Naive thymus-derived CD4-positive, alpha-beta T cell (primary cell): ENCODE measurements at regions not wholly inside any gene's neighbourhood (a gene's known extent, or its start where the extent isn't known, plus 50 kb on each side); places are given as distances from the start of the nearest gene placed in this dataset.

ENCODE experiments used
- ATAC-seq: fragments of 150-1000 bp; cut with Tn5 transposase; 2 replicates; pipeline ENCODE4 v1.10.0; 2021; ENCODE audit warnings: mild to moderate bottlenecking, moderate library complexity
- CTCF ChIA-PET: fragments of 350-600 bp; sonication (Branson Sonifier 250); formaldehyde crosslinking; loops from one replicate; lab custom pipeline; 2021; ENCODE audit warnings: antibody characterized with exemption; lab: Charles Lee
- POLR2A ChIA-PET: fragments of 350-600 bp; sonication (Branson Sonifier 250); formaldehyde crosslinking; loops from one replicate; lab custom pipeline; 2021; ENCODE audit warnings: antibody characterized with exemption, inconsistent platforms; lab: Charles Lee
- DNase-seq, 9 donors: peaks; one replicate each; pipeline versions ENCODE4 v3.0.0 to v3.0.0-alpha.2; 2020 to 2022; ENCODE audit warnings: mixed read lengths in 1 of 9
- H3K27ac ChIP-seq: one replicate; pipeline ENCODE4 v1.7.0; 2013; ENCODE audit warnings: mild to moderate bottlenecking, low read depth, low read length, moderate library complexity
- H3K27me3 ChIP-seq, 2 donors: one replicate each; pipeline ENCODE4 v1.7.0; 2013; ENCODE audit warnings: low read length in 2 of 2, mild to moderate bottlenecking in 2 of 2, moderate library complexity in 2 of 2; ENCODE audit not compliant: control insufficient read depth in 2 of 2, insufficient read depth in 2 of 2
- H3K36me3 ChIP-seq, 3 experiments: 1 replicate in 2 of 3; 2 replicates in 1 of 3; pipeline ENCODE4 v1.7.0; 2013; ENCODE audit warnings: low read length in 3 of 3, mild to moderate bottlenecking in 3 of 3, moderate library complexity in 1 of 3; ENCODE audit not compliant: insufficient read depth in 3 of 3, control insufficient read depth in 2 of 3
- H3K4me1 ChIP-seq, 2 donors: one replicate each; pipeline ENCODE4 v1.7.0; 2013; ENCODE audit warnings: low read length in 2 of 2, mild to moderate bottlenecking in 2 of 2, moderate library complexity in 1 of 2; ENCODE audit not compliant: control insufficient read depth in 2 of 2, insufficient read depth in 2 of 2
- H3K4me3 ChIP-seq: 2 replicates; pipeline ENCODE4 v1.7.0; 2013; ENCODE audit warnings: mild to moderate bottlenecking, low read length
- H3K9me3 ChIP-seq, 3 experiments: 1 replicate in 2 of 3; 2 replicates in 1 of 3; pipeline ENCODE4 v1.7.0; 2013; ENCODE audit warnings: low read length in 3 of 3; ENCODE audit not compliant: control insufficient read depth in 2 of 3
- H3K27ac Mint-ChIP-seq, 9 donors: one replicate each; pipeline ENCODE4 v1.8.0; 2020 to 2022; ENCODE audit warnings: mixed read lengths in 9 of 9, mild to moderate bottlenecking in 8 of 9, moderate library complexity in 5 of 9, inconsistent platforms in 2 of 9
- H3K27me3 Mint-ChIP-seq, 5 donors: one replicate each; pipeline ENCODE4 v1.8.0; 2021 to 2022; ENCODE audit warnings: mixed read lengths in 5 of 5, mild to moderate bottlenecking in 1 of 5
- H3K36me3 Mint-ChIP-seq, 5 donors: one replicate each; pipeline ENCODE4 v1.8.0; 2020 to 2022; ENCODE audit warnings: mixed read lengths in 5 of 5, mild to moderate bottlenecking in 3 of 5, inconsistent platforms in 1 of 5
- H3K4me1 Mint-ChIP-seq, 7 donors: one replicate each; pipeline ENCODE4 v1.8.0; 2020 to 2022; ENCODE audit warnings: mixed read lengths in 7 of 7, mild to moderate bottlenecking in 3 of 7, inconsistent platforms in 1 of 7
- H3K4me3 Mint-ChIP-seq, 10 donors: one replicate each; pipeline ENCODE4 v1.8.0; 2020 to 2022; ENCODE audit warnings: mild to moderate bottlenecking in 10 of 10, mixed read lengths in 10 of 10, moderate library complexity in 6 of 10, inconsistent platforms in 2 of 10
- H3K9me3 Mint-ChIP-seq, 11 donors: one replicate each; pipeline ENCODE4 v1.8.0; 2020 to 2022; ENCODE audit warnings: mixed read lengths in 11 of 11, mild to moderate bottlenecking in 4 of 11, inconsistent platforms in 1 of 11, moderate library complexity in 1 of 11
- intact Hi-C, 2 donors: fragments of 100-400 bp; cut with micrococcal nuclease; formaldehyde crosslinking; loops; one replicate each; pipeline ENCODE4 v1.15.1; 2023

GRCh38 chr3:81274671-81275070, 486.8 kb downstream of the GBE1 start:
- DNase-seq: no peak
- H3K27me3 Mint-ChIP-seq: no peaks in the 10 kb centered on the region
- POLR2A ChIA-PET: no interaction called here
- H3K4me1 Mint-ChIP-seq: no peaks in the 10 kb centered on the region
- no peak overlapping the region for H3K4me3 ChIP-seq
- no peaks in the 10 kb centered on the region for H3K9me3 ChIP-seq
- no peak overlapping the region for H3K27ac ChIP-seq
- no peaks in the 10 kb centered on the region for H3K36me3 Mint-ChIP-seq
- intact Hi-C loops: no loop called here
- ATAC-seq: no peak
- H3K9me3 Mint-ChIP-seq: peaks cover 0 to 15% (median 2%) of the 10 kb centered on the region in 11 donors
- no peak overlapping the region for H3K4me3 Mint-ChIP-seq
- CTCF ChIA-PET: no interaction called here
- no peaks in the 10 kb centered on the region for H3K27me3 ChIP-seq
- no peaks in the 10 kb centered on the region for H3K36me3 ChIP-seq
- no peaks in the 10 kb centered on the region for H3K4me1 ChIP-seq
- no peak overlapping the region for H3K27ac Mint-ChIP-seq

GRCh38 chr3:81270603-81271379, 490.7 kb downstream of the GBE1 start:
- Mint-ChIP-seq H3K27me3 (no peaks in the 10 kb centered on the region), H3K27ac (no peak overlapping the region), H3K4me1 (no peaks in the 10 kb centered on the region), H3K36me3 (no peaks in the 10 kb centered on the region), H3K9me3 (peaks cover 0 to 13% (median 2%) of the 10 kb centered on the region in 11 donors), H3K4me3 (no peak overlapping the region)
- intact Hi-C loops: no loop called here
- no peaks in the 10 kb centered on the region for H3K27me3 ChIP-seq
- H3K27ac ChIP-seq: no peak overlapping the region
- no peak for ATAC-seq
- no peaks in the 10 kb centered on the region for H3K4me1 ChIP-seq
- no peak for DNase-seq
- H3K36me3 ChIP-seq: no peaks in the 10 kb centered on the region
- no peak overlapping the region for H3K4me3 ChIP-seq
- H3K9me3 ChIP-seq: no peaks in the 10 kb centered on the region
- ChIA-PET CTCF (interaction anchor here (1.2 kb wide), 1 partner anchor 13 kb away, joined by 3 read pairs; no protein-coding TSS in a partner anchor), POLR2A (no interaction called here)

GRCh38 chr3:81268526-81268925, 492.9 kb downstream of the GBE1 start:
- DNase-seq (no peak), ATAC-seq (no peak)
- Mint-ChIP-seq H3K27me3 (no peaks in the 10 kb centered on the region), H3K4me1 (no peaks in the 10 kb centered on the region), H3K27ac (no peak overlapping the region), H3K4me3 (no peak overlapping the region), H3K36me3 (no peaks in the 10 kb centered on the region), H3K9me3 (peaks cover 0 to 8% (median 0%) of the 10 kb centered on the region in 11 donors)
- ChIA-PET CTCF (no interaction called here), POLR2A (no interaction called here)
- Histone ChIP-seq H3K27ac (no peak overlapping the region), H3K27me3 (no peaks in the 10 kb centered on the region), H3K4me1 (no peaks in the 10 kb centered on the region), H3K36me3 (no peaks in the 10 kb centered on the region), H3K4me3 (no peak overlapping the region), H3K9me3 (no peaks in the 10 kb centered on the region)
- intact Hi-C loops: no loop called here

GRCh38 chr3:81261996-81262395, 499.4 kb downstream of the GBE1 start:
- no peaks in the 10 kb centered on the region for H3K4me1 Mint-ChIP-seq
- intact Hi-C loops: no loop called here
- Histone ChIP-seq H3K27ac (no peak overlapping the region), H3K4me3 (no peak overlapping the region), H3K9me3 (no peaks in the 10 kb centered on the region), H3K36me3 (no peaks in the 10 kb centered on the region), H3K4me1 (no peaks in the 10 kb centered on the region), H3K27me3 (no peaks in the 10 kb centered on the region)
- ATAC-seq (no peak), DNase-seq (no peak)
- no peak overlapping the region for H3K4me3 Mint-ChIP-seq
- CTCF ChIA-PET: no interaction called here
- POLR2A ChIA-PET: no interaction called here
- H3K9me3 Mint-ChIP-seq: peaks cover 0 to 8% (median 0%) of the 10 kb centered on the region in 11 donors
- no peaks in the 10 kb centered on the region for H3K36me3 Mint-ChIP-seq
- H3K27me3 Mint-ChIP-seq: no peaks in the 10 kb centered on the region
- H3K27ac Mint-ChIP-seq: no peak overlapping the region

GRCh38 chr3:81255463-81255862, 506.0 kb downstream of the GBE1 start:
- Histone ChIP-seq H3K36me3 (no peaks in the 10 kb centered on the region), H3K27ac (no peak overlapping the region), H3K9me3 (no peaks in the 10 kb centered on the region), H3K4me1 (no peaks in the 10 kb centered on the region), H3K27me3 (peaks cover 0 to 3% of the 10 kb centered on the region in 2 donors), H3K4me3 (no peak overlapping the region)
- CTCF ChIA-PET: no interaction called here
- H3K36me3 Mint-ChIP-seq: no peaks in the 10 kb centered on the region
- no peak overlapping the region for H3K4me3 Mint-ChIP-seq
- intact Hi-C loops: no loop called here
- no peaks in the 10 kb centered on the region for H3K27me3 Mint-ChIP-seq
- H3K27ac Mint-ChIP-seq: no peak overlapping the region
- peaks cover 0 to 6% (median 0%) of the 10 kb centered on the region in 11 donors for H3K9me3 Mint-ChIP-seq
- POLR2A ChIA-PET: no interaction called here
- ATAC-seq: no peak
- no peaks in the 10 kb centered on the region for H3K4me1 Mint-ChIP-seq
- no peak for DNase-seq

- no peaks in the 10 kb centered on the region for H3K27me3 Mint-ChIP-seq
- no peaks in the 10 kb centered on the region for H3K4me1 Mint-ChIP-seq
- POLR2A ChIA-PET: no interaction called here
- intact Hi-C loops: no loop called here
- no peak overlapping the region for H3K4me3 ChIP-seq
- CTCF ChIA-PET: no interaction called here
- H3K4me1 ChIP-seq: no peaks in the 10 kb centered on the region
- no peaks in the 10 kb centered on the region for H3K36me3 Mint-ChIP-seq
- DNase-seq: no peak
- peaks cover 0 to 8% (median 1%) of the 10 kb centered on the region in 11 donors for H3K9me3 Mint-ChIP-seq
- H3K27ac ChIP-seq: no peak overlapping the region
- no peak overlapping the region for H3K27ac Mint-ChIP-seq
- H3K9me3 ChIP-seq: no peaks in the 10 kb centered on the region
- H3K27me3 ChIP-seq: peaks cover 0 to under 1% of the 10 kb centered on the region in 2 donors
- H3K4me3 Mint-ChIP-seq: no peak overlapping the region
- ATAC-seq: no peak
- no peaks in the 10 kb centered on the region for H3K36me3 ChIP-seq
Measured at GRCh38 chr3:81251096-81251495, 510.3 kb downstream of the GBE1 start.

- H3K4me3 Mint-ChIP-seq: no peak overlapping the region
- H3K9me3 Mint-ChIP-seq: peaks cover 0 to 8% (median 1%) of the 10 kb centered on the region in 11 donors
- H3K27ac Mint-ChIP-seq: no peak overlapping the region
- H3K36me3 Mint-ChIP-seq: no peaks in the 10 kb centered on the region
- peak in 1 of 9 donors; percentile 0 for DNase-seq
- intact Hi-C loops: no loop called here
- Histone ChIP-seq H3K27me3 (no peaks in the 10 kb centered on the region), H3K4me1 (no peaks in the 10 kb centered on the region), H3K9me3 (no peaks in the 10 kb centered on the region), H3K36me3 (no peaks in the 10 kb centered on the region), H3K4me3 (no peak overlapping the region), H3K27ac (no peak overlapping the region)
- ChIA-PET CTCF (no interaction called here), POLR2A (no interaction called here)
- H3K4me1 Mint-ChIP-seq: no peaks in the 10 kb centered on the region
- ATAC-seq: no peak
- no peaks in the 10 kb centered on the region for H3K27me3 Mint-ChIP-seq
Measured at GRCh38 chr3:81249540-81250029, 511.9 kb downstream of the GBE1 start.
